Breast epithelium (tissue), 3 donors: ENCODE measurements at regions not wholly inside any gene's neighbourhood (a gene's known extent, or its start where the extent isn't known, plus 50 kb on each side); places are given as distances from the start of the nearest gene placed in this dataset.

Source experiments
- CTCF ChIP-seq, 3 donors: fragments of 450-650 bp; IDR thresholded peaks; one replicate each; pipeline ENCODE4 v1.5.1; 2016 to 2017; ENCODE audit warnings: antibody characterized with exemption in 3 of 3, mild to moderate bottlenecking in 3 of 3, moderate library complexity in 3 of 3
- POLR2A ChIP-seq: fragments of 450-650 bp; IDR thresholded peaks from one replicate; pipeline ENCODE4 v1.6.1; 2016; ENCODE audit warnings: antibody characterized with exemption, mild to moderate bottlenecking, moderate library complexity
- POLR2AphosphoS5 ChIP-seq, 3 donors: sonication (generic); formaldehyde crosslinking; IDR thresholded peaks; one replicate each; pipeline ENCODE4 v1.6.1; 2017; ENCODE audit warnings: antibody characterized with exemption in 3 of 3

DNA sequence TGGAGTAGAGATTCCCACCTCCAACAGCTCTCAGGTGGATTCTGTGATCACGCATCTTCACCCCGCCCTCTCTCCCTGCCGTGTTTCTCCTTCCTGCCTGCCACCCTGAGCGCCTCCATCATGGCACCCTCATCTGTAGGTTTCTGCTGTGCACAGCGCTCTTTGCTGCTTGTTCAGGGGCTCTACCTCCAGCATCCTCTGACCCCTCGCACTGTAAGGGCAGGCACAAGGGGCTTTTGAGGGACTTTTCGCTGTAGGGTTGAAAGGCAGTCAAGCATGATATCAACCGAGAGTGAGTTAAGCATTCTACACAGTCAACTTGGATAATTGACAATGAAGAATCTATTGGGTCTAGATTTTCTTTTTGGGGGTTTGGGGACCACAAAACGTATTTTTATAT lies 99.1 kb upstream of the GREM2 start:
- no peak for TF ChIP-seq POLR2AphosphoS5 (IDR thresholded peaks at IDR 0.05)
- no peak for TF ChIP-seq POLR2A
- TF ChIP-seq CTCF (IDR thresholded peaks at IDR 0.05), result no peak
